ENCODE measurements at regions not wholly inside any gene's neighbourhood (a gene's known extent, or its start where the extent isn't known, plus 50 kb on each side); places are given as distances from the start of the nearest gene placed in this dataset.

GRCh38 chr17:79314617-79315357 lies 240.2 kb downstream of the ENGASE start:
- whole genome bisulfite sequencing (ENCODE audit: extremely low coverage, insufficient read length, low lambda C conversion rate) = no CpG with 5 or more reads among the region's 13 CpGs
- Mint-ChIP-seq H3K4me3 (no peak overlapping the region), H3K27ac (no peak overlapping the region), H3K27me3 (ENCODE audit: low read depth) (peaks cover 4% of the 10 kb centered on the region; the same call in 1 of the 2 replicates), H3K36me3 (ENCODE audit: insufficient read depth in 1 of 3, low read depth in 3 of 3) (no peaks in the 10 kb centered on the region), H3K9me3 (no peaks in the 10 kb centered on the region), H3K4me1 (peaks cover 13 to 27% of the 10 kb centered on the region in 2 experiments)
- no peak overlapping the region for H3K4ac ChIP-seq (ENCODE audit: low read depth, low read length)
- no peak overlapping the region for H2BK5ac ChIP-seq (ENCODE audit: insufficient read length, low read length)
- no peak overlapping the region for H4K5ac ChIP-seq (ENCODE audit: insufficient read length, low read depth, low read length)
- no peak overlapping the region for H3T11ph ChIP-seq (ENCODE audit: low read length)
- no peaks in the 10 kb centered on the region for H3K79me1 ChIP-seq (ENCODE audit: insufficient read depth, low read depth, low read length, poor library complexity, severe bottlenecking)
- H3K23me2 ChIP-seq (ENCODE audit: insufficient read length, low read depth, low read length, poor library complexity, severe bottlenecking) = no peaks in the 10 kb centered on the region
- H2BK20ac ChIP-seq (ENCODE audit: low read depth, low read length, poor library complexity, severe bottlenecking) = no peak overlapping the region
- H3K4me2 ChIP-seq (ENCODE audit: insufficient read depth, insufficient read length, low read length) = no peak overlapping the region
- H3K9me3 ChIP-seq (ENCODE audit: control insufficient read depth, low read depth, low read length) = no peaks in the 10 kb centered on the region
- H4K91ac ChIP-seq (ENCODE audit: insufficient read length, low read depth, low read length) = no peak overlapping the region
- H3K79me2 ChIP-seq (ENCODE audit: insufficient read depth, low read length) = no peaks in the 10 kb centered on the region
- no peak overlapping the region for H2BK12ac ChIP-seq (ENCODE audit: insufficient read length, low read depth, low read length)
- no peak for TF ChIP-seq CTCF (conservative IDR thresholded peaks at IDR 0.05)
- H3K23ac ChIP-seq (ENCODE audit: insufficient read length, low read depth, low read length) = no peak overlapping the region
- no peak overlapping the region for H2BK120ac ChIP-seq (ENCODE audit: low read depth, low read length, poor library complexity, severe bottlenecking)
- H3K27ac ChIP-seq (ENCODE audit: insufficient read length, low read depth, low read length) = no peak overlapping the region
- H4K20me1 ChIP-seq (ENCODE audit: control insufficient read depth, insufficient read depth, insufficient read length) = no peaks in the 10 kb centered on the region
- no peak overlapping the region for H3K18ac ChIP-seq (ENCODE audit: insufficient read length, low read depth, low read length)
- H4K8ac ChIP-seq (replicated peaks; ENCODE audit: insufficient read length, low read depth, low read length) = no peak overlapping the region
- no peak overlapping the region for H2AFZ ChIP-seq (ENCODE audit: low read length)
- H3K14ac ChIP-seq (ENCODE audit: insufficient read depth, low read length) = no peak overlapping the region
- H3K4me1 ChIP-seq (ENCODE audit: insufficient read depth, low read length) = no peaks in the 10 kb centered on the region
- no peak overlapping the region for H3K56ac ChIP-seq (ENCODE audit: insufficient read length, low read depth, low read length)
- no peak overlapping the region for H2AK5ac ChIP-seq (ENCODE audit: insufficient read length, low read length)
- no peak overlapping the region for H3K9ac ChIP-seq (ENCODE audit: extremely low read depth, insufficient read length, low read length)
- H2BK15ac ChIP-seq (ENCODE audit: low read depth, low read length) = no peak overlapping the region
- no peak for DNase-seq
- H3K27me3 ChIP-seq (ENCODE audit: insufficient read depth, low read length) = no peaks in the 10 kb centered on the region

All from H9 (cell line).